ENCODE measurements at regions not wholly inside any gene's neighbourhood (a gene's known extent, or its start where the extent isn't known, plus 50 kb on each side); places are given as distances from the start of the nearest gene placed in this dataset.

GRCh38 chr4:178553201-178553600 is 1111.0 kb upstream of the AGA start:
- no peak for DNase-seq (ENCODE audit: low read depth)

GRCh38 chr4:178554352-178554751 is 1112.1 kb upstream of the AGA start:
- DNase-seq (ENCODE audit: low read depth), result no peak

GRCh38 chr4:178556796-178557195 is 1114.6 kb upstream of the AGA start:
- no peak for DNase-seq (ENCODE audit: low read depth)

- no peak for DNase-seq (ENCODE audit: low read depth)
These were observed 1135.7 kb upstream of the AGA start for GRCh38 chr4:178577933-178578332.

GRCh38 chr4:178595500-178596138 is 1153.4 kb upstream of the AGA start:
- no peak for DNase-seq (ENCODE audit: low read depth)

GRCh38 chr4:178598672-178599071 is 1156.4 kb upstream of the AGA start:
- no peak for DNase-seq (ENCODE audit: low read depth)

- no peak for DNase-seq (ENCODE audit: low read depth)
These were observed 1157.3 kb upstream of the AGA start for GRCh38 chr4:178599521-178599920.

- DNase-seq (ENCODE audit: low read depth), result no peak
These were observed 1160.6 kb upstream of the AGA start for GRCh38 chr4:178602833-178603232.

- DNase-seq (ENCODE audit: low read depth), result no peak
These were observed 1168.8 kb upstream of the AGA start for GRCh38 chr4:178611062-178611461.

GRCh38 chr4:178612733-178613132 is 1170.5 kb upstream of the AGA start:
- peak; percentile 4 for DNase-seq (ENCODE audit: low read depth)

GRCh38 chr4:178632415-178632814 is 1190.2 kb upstream of the AGA start:
- DNase-seq (ENCODE audit: low read depth), result peak; percentile 54

GRCh38 chr4:178633263-178633662 is 1191.0 kb upstream of the AGA start:
- DNase-seq (ENCODE audit: low read depth), result no peak

- no peak for DNase-seq (ENCODE audit: low read depth)
These were observed 1222.4 kb upstream of the AGA start for GRCh38 chr4:178664621-178665020.

GRCh38 chr4:178665916-178666315 is 1223.7 kb upstream of the AGA start:
- no peak for DNase-seq (ENCODE audit: low read depth)

- DNase-seq (ENCODE audit: low read depth), result no peak
These were observed 1229.5 kb upstream of the AGA start for GRCh38 chr4:178671766-178672165.

- peak; percentile 28 for DNase-seq (ENCODE audit: low read depth)
These were observed 1230.3 kb upstream of the AGA start for GRCh38 chr4:178672512-178672911.

- DNase-seq (ENCODE audit: low read depth), result no peak
These were observed 1239.6 kb upstream of the AGA start for GRCh38 chr4:178681871-178682270.

GRCh38 chr4:178689926-178690325 is 1247.7 kb upstream of the AGA start:
- no peak for DNase-seq (ENCODE audit: low read depth)

GRCh38 chr4:178693816-178694215 is 1251.6 kb upstream of the AGA start:
- DNase-seq (ENCODE audit: low read depth), result no peak

GRCh38 chr4:178696515-178696914 is 1254.3 kb upstream of the AGA start:
- no peak for DNase-seq (ENCODE audit: low read depth)

GRCh38 chr4:178712486-178712885 is 1270.2 kb upstream of the AGA start:
- DNase-seq (ENCODE audit: low read depth), result no peak

GRCh38 chr4:178738026-178738425 is 1295.8 kb upstream of the AGA start:
- no peak for DNase-seq (ENCODE audit: low read depth)

- no peak for DNase-seq (ENCODE audit: low read depth)
These were observed 1303.0 kb upstream of the AGA start for GRCh38 chr4:178745203-178745602.

- no peak for DNase-seq (ENCODE audit: low read depth)
These were observed 1310.8 kb upstream of the AGA start for GRCh38 chr4:178752954-178753525.

Measured in HT1080 (cell line).